ENCODE measurements at regions not wholly inside any gene's neighbourhood (a gene's known extent, or its start where the extent isn't known, plus 50 kb on each side); places are given as distances from the start of the nearest gene placed in this dataset.

DNA sequence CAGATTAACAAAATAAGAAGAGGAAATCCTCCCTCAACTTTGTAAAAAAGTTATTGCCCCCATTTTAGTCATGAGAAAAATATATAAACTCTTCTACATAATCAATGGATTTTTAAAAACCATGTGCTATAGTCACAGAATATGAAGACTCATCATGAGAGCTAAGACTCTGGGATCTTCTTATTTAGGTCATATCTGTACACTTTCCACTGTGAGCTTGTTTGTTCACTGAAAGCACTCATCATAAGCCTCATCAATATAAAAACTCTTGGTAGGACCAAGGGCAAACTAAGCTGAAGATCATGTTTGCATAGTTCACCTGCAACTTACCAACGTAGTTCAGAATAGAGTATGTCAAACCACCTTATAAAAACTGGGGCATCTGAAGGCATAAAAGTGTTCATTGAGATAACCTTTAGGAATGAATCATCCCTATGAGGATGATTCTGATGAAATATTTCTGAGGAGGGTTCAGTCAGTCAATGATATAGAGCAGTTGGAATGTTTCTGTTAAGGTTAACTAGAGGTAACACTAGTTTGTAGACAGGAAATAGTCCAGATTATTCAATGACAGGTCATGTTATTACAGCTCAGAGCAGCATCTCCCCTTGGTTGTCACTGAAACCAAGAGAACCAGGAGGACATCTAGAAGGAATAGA, 289.9 kb upstream of the SMC2 start:
- DNase-seq: no peak

- DNase-seq: no peak
Measured at GRCh38 chr9:103809745-103810144, 284.4 kb upstream of the SMC2 start.

DNA sequence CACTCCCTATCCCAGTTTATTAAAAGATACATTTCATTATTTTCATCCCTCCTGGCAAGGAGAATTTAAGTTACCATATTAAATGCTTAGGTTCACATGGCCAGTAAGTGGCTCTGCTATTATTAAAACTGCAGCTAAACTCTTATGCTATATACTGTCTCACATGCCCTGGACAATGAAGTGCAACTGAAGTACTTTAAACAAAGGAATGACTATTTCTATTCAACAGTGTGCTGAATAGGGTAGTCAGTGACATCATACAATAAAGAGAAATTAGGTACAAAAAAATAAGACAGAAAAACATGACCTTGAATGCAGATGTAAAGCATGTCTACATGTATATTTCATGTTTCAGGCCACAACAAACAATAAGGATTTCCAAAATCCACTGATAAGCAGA, 282.6 kb upstream of the SMC2 start:
- no peak for DNase-seq

GRCh38 chr9:103816146-103816545, 278.0 kb upstream of the SMC2 start:
- DNase-seq: no peak

GRCh38 chr9:103819936-103820335, 274.2 kb upstream of the SMC2 start:
- no peak for DNase-seq

DNA sequence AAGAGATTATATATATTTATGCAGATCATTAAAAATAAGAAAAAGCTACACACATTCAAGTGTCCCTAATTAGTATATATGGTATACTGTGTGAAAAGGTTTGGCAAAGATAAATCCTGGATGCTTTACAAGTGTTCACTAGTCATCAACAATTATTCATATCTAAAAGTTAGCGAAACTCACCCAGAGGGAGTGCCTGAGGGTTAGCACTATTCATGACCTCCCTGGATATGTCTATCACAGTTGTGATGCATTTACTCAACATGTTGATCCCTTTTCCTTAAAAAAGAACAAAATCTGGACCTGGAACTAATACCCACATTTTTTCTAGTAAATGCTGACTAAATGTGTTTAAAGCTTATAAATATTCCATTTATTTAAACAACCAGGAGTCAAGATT, 273.0 kb upstream of the SMC2 start:
- DNase-seq: no peak

DNA sequence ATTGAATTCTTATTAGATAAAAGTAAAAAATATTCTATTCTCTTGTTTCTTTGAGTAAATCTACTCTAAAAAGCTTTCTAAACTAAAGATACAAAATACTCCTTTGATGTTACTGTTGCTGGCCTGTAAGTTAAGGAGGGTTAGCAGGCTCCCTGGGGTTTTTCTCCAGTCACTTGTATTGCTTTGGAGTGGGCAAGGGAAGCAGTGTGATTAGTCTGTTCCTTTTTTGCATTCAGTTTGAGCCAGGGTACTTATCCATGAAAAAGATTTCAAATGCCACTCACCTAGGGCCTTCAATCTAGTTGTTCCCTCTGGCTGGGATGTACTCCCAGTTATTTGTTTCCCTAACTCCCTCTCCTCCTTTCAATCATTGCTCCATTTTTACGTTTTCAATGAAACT, 256.2 kb upstream of the SMC2 start:
- DNase-seq: no peak

GRCh38 chr9:103839197-103839596, 254.9 kb upstream of the SMC2 start:
- DNase-seq: no peak

DNA sequence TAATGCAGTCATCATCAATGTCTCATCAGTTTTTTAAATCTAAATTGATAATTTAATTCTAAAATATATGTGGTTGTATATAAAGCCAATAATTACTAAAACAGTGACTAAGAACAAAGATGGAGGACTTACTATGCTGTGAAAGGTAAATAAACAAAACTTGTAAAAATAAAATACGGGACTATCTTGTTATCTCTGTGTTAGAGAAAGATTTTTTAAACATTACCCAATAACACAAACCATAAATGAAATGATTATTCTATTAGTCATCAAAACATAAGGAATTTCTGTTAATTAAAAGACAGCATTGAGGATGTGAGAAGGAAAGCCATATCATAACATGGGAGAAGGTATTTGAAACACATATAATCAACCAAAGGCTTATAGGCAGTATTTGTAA, 226.2 kb upstream of the SMC2 start:
- DNase-seq: no peak

GRCh38 chr9:103872811-103873210, 221.3 kb upstream of the SMC2 start:
- DNase-seq: no peak

DNA sequence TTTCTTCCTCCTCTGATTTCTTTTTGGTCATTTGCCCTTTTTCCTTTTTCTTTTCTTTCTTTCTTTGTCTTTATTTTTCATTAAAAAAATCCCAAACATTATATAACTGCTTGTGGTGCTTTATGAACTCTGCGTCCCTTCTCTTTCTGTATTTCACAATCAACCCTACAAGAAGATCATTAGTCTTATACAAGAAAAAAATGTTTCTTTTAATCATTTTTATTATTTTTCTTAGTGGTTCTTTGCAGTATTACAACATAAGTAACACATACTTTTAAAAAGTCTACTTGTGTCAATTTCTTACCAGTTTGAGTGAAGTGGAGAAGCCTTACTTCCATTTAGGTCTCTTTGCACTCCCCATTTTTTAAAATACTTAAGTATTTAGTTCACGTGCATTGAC, 212.7 kb upstream of the SMC2 start:
- DNase-seq: no peak

DNA sequence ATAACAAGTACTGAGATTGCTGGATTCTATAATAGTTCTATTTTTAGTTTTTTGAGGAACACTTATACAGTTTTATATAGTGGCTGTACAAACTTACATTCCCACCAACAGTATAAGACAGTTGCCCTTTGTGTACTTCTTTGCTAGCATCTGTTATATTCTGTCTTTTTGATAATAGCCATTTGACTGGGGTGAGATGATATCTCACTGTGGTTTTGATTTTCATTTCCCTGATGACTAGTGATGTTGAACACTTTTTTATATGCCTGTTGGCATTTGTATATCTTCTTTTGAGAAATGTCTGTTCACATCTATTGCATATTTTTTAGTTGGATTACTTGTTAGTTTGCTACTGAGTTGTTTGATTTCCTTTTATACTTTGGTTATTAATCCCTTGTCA, 204.1 kb upstream of the SMC2 start:
- DNase-seq: no peak

- DNase-seq: no peak
Measured at GRCh38 chr9:103894184-103894583, 199.9 kb upstream of the SMC2 start.

GRCh38 chr9:103898550-103898949, 195.6 kb upstream of the SMC2 start:
- no peak for DNase-seq

DNA sequence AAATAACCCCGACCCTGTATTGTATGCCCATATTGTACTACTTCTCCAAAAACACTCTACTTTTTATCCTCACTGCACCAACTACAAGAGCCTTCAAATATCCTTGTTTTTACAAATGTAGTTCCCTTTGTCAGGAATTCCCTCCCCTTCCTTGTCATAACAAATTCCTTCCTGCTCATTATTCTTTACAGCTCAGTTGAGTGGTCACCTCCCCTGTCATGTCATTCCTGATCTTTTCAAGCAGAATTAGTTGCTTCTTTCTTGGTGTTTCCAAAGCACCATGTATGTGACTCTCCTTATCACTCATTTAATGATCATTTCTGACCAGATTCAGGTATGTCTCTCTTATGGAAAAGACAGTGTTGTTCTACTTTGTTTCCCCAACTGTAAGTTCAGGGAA, 194.2 kb upstream of the SMC2 start:
- DNase-seq: no peak

GRCh38 chr9:103900466-103900865, 193.6 kb upstream of the SMC2 start:
- no peak for DNase-seq

DNA sequence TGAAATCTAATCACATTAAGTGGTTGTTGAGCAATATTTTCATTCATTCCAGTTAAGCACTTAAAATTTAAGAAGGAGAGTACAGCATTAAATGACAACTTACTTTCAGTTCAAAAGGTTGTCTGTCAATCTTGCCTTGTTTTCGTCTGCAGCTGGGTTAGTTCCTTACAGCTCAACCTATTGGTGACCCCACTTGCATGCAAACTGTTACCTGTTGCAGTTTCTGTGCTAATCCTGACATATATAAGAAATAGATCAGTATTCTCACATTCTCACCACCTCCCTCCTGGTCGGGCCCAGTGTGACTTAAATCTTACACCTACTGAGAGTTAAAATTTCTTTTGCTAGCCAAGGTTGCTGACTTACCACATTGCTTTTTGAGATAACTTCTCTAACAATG, 191.8 kb upstream of the SMC2 start:
- DNase-seq: no peak

- no peak for DNase-seq
Measured at GRCh38 chr9:103904242-103904641, 189.9 kb upstream of the SMC2 start.

DNA sequence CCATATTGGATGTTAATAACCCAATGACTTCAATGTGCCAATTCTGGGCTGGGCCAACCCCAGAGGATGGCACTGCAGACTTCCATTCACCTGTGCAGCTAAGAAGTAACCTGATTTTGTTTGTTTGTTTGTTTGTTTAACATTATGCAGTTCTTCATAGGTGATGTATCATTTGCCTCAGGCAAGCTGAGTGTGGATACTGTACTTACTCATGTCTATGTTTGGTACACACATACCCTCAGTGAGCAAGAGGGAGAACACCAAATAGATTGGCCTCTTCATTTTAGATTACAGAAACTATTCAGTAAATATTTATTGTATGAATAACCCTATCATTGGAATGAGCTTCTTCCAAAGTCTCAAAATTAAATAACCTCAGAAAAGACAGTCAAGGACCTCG, 180.2 kb upstream of the SMC2 start:
- DNase-seq: no peak

DNA sequence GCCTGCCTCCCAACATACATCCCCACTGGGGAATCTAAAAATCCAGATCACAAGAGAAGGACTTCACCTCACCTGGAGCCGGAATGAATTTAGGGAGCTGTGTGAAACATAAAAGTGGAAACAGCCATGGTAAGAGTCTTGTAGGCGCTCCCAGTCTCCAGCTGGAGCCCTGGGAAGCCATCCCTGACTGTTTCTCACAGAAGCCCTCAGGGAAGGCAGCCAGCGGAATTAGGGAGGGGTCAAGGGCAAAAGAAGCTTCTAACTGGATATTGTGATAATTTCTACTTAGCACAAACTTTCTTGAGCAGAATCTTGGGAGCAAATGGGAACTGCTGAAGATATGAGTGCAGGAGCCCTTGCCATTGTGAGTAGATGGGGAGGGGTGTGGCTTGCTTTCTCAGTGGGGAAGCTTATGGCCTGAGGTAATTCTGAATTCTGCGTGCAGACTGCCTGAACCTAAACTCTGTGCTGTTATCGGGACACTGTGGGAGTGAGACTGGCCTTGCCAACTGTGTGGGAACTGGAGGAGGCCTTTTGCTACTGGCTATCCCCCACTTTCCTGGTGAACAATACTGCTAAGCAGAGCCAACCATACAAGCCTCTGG, 174.4 kb upstream of the SMC2 start:
- no peak for DNase-seq

- no peak for DNase-seq
Measured at GRCh38 chr9:103928442-103928841, 165.7 kb upstream of the SMC2 start.

DNA sequence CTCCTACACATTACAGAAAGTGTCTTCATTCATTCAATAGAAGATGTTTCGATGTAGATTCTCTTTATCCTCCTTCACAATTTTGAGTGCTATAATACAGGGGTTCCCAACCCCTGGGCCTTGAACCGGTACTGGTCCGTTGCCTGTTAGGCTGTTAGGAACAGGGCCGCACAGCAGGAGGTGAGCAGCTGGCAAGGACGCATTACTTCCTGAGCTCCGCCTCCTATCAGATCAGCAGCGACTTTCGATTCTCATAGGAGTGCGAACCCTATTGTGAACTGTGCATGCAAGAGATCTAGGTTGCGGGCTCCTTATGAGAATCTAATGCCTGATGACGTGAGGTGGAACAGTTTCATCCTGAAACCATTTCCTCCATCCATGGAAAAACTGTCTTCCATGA, 153.0 kb upstream of the SMC2 start:
- no peak for DNase-seq

DNA sequence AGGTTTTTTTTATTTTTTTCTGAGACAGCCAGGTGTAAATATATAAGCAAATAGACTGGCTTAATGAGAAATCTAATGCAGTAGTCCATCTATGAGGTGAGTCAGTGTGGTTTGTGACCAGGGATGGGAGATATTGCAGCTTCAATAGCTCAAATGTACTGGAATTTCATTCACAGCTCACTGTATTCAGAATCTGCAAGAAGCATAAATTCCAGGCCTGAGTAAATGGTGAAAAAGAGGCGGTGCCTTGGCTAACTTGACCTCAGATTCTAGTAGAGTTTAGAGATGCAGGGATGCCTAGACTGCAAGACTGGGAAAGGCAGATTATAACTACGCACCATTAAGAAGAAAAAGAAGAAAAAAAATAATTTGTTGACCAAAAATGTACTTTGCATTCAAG, 151.9 kb upstream of the SMC2 start:
- DNase-seq: no peak

DNA sequence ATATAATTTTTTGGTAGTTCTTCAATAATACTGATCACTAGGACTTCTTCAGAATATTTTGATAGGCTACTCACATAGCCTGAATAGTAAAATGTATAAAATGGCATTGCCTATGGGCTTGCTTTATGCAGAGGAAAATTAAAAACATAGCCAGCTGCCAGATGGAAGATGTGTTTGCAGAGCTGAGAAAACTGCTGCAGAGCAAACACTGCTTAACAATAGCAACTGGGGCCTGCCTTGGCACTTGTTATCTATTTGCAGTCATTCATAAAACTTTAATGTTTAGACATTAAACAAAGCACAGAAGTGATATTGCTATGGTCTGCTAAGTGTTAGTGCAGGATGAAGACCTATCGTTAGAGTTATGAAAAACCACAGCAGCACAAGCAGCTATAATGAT, 151.5 kb upstream of the SMC2 start:
- DNase-seq: no peak

DNA sequence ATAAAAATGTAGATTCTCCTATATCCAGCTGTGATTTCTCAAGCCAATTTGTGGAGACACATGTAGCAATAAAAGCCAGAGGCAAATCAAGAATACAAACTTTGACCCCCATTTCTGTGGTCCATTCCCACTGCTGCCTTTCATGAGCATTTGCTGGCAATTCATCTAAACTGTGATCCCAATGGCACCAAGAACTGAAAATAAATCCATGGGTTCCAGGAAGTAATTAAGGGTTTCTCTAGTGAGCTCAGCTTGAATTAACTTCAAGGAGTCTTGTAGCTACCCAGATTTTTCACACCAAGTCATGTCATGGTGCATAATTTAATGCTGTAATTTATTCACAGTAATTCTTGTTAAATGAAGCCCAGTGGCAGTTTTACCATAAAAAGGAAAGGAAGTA, 145.0 kb upstream of the SMC2 start:
- no peak for DNase-seq
